ENCODE measurements at regions not wholly inside any gene's neighbourhood (a gene's known extent, or its start where the extent isn't known, plus 50 kb on each side); places are given as distances from the start of the nearest gene placed in this dataset.

DNA sequence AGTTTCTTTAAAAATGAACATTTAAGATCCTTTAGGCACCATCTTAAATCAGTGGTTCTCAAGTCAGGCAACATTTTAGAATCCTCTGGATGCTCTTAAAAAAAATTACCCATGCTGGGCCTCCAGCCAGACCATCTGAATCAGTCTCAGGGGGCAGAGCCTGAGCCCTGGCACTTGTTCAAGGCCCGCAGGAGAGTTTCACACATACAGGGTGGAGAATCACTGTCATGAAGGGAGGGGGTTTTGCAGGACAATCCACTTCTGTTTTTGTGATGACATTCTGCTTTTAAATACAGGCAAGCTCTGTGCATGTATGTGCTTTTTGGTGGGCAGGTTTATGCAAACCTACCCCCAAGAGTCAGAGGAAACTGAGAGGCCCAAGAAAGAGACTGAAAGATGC, 268.6 kb downstream of the SEC23IP start:
- TF ChIP-seq, protein P1, sequence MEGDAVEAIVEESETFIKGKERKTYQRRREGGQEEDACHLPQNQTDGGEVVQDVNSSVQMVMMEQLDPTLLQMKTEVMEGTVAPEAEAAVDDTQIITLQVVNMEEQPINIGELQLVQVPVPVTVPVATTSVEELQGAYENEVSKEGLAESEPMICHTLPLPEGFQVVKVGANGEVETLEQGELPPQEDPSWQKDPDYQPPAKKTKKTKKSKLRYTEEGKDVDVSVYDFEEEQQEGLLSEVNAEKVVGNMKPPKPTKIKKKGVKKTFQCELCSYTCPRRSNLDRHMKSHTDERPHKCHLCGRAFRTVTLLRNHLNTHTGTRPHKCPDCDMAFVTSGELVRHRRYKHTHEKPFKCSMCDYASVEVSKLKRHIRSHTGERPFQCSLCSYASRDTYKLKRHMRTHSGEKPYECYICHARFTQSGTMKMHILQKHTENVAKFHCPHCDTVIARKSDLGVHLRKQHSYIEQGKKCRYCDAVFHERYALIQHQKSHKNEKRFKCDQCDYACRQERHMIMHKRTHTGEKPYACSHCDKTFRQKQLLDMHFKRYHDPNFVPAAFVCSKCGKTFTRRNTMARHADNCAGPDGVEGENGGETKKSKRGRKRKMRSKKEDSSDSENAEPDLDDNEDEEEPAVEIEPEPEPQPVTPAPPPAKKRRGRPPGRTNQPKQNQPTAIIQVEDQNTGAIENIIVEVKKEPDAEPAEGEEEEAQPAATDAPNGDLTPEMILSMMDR (IDR thresholded peaks at IDR 0.05): no peak
- TF ChIP-seq EZH2phosphoT487 (IDR thresholded peaks at IDR 0.05): no peak

Data from neural progenitor cell (in vitro differentiated cells).